Stimulated activated CD4-positive, alpha-beta T cell treated with anti-CD3 and anti-CD28 coated beads, Interleukin-12 subunit alpha, Interleukin-12 subunit beta, amount 100 ng/mL, for 4 hours (primary cell): ENCODE measurements at regions not wholly inside any gene's neighbourhood (a gene's known extent, or its start where the extent isn't known, plus 50 kb on each side); places are given as distances from the start of the nearest gene placed in this dataset.
"Not testable (repeated sequence)": the region's sequence is repeated elsewhere in the genome, so short reads cannot be mapped to it uniquely, and the experiment has no call there.

Experiments
- DNase-seq: peaks from one replicate; pipeline ENCODE4 v3.0.0-alpha.2; 2020

GRCh38 chrX:39244147-39244546 lies 442.9 kb downstream of the MID1IP1 start:
- DNase-seq: no peak

DNA sequence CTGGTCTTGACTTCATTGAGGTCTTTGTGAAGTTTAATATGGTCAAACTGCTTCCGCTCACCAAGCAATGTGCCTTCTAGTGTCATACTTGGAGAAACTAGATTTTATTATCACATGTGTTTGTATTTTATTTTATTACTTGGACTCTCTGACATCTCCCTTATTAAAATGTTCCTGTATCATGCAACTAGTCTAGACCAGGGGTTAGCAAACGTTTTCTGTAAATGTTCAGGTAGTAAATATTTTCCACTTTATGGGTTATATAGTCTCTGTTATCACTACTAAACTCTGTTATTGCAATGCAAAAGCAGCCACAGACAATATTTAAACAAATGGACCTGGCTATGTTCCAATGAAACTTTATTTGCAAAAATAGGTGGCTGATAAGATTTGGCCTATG lies 443.8 kb downstream of the MID1IP1 start:
- no peak for DNase-seq

DNA sequence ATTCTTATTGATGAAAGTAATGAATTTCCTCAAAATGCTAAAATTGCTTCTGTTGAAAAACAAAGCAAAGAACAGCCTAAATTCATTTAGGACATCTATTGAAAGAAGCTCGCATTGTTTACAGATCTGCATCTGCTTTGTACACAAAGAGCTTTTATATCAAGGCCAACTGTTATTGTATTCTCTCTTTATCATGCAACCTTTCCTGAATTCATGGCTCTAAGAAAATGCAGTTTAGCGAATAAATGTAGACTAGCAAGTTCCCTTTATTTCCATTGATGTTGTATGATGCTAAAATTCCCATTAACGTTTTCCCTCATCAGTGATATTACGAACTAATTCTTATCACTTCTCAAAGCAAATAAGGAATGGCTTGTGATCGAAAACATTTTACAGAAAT lies 446.3 kb downstream of the MID1IP1 start:
- no peak for DNase-seq

GRCh38 chrX:39248330-39248729 lies 447.1 kb downstream of the MID1IP1 start:
- DNase-seq: no peak

DNA sequence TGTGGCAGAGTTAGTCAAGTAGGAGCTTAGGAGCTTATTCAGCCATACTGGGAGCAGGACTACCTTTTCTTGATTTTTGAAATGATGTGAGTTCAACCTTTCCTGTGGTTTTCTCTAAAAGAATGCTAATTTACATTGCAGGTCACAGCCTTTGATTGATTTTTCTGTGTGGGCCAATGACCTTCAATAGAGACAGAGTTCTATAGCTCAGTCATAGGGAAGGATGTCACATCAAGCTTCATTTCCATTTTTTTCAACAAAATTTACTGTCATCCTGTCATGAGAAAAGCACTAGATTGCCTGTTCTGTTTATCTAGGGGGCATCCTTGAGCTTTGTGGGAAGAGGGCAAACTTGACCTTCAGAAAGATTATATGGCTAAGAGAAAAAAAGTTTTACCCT lies 448.7 kb downstream of the MID1IP1 start:
- DNase-seq: no peak

- DNase-seq: no peak
Observed at GRCh38 chrX:39251995-39252394, 450.7 kb downstream of the MID1IP1 start.

GRCh38 chrX:39253551-39253950 lies 452.3 kb downstream of the MID1IP1 start:
- no peak for DNase-seq

GRCh38 chrX:39258331-39258730 lies 457.1 kb downstream of the MID1IP1 start:
- DNase-seq: no peak

DNA sequence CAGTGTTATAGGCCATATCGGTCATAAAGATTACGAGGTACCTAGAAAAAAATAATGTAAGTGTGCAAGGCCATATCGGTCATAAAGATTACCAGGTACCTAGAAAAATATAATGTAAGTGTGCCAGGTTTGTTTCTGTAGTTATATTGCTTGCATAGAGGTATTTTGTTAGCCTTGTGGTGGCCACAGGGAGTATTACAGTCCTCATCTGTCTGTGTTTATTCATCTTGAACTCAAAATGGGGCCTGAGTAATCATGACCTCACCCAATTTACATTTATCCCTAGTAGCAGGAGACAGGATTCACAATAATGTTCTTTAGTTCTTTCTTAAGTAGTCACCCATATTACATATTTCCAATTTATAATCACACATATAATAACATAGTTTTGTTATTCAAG lies 459.7 kb downstream of the MID1IP1 start:
- DNase-seq: no peak

DNA sequence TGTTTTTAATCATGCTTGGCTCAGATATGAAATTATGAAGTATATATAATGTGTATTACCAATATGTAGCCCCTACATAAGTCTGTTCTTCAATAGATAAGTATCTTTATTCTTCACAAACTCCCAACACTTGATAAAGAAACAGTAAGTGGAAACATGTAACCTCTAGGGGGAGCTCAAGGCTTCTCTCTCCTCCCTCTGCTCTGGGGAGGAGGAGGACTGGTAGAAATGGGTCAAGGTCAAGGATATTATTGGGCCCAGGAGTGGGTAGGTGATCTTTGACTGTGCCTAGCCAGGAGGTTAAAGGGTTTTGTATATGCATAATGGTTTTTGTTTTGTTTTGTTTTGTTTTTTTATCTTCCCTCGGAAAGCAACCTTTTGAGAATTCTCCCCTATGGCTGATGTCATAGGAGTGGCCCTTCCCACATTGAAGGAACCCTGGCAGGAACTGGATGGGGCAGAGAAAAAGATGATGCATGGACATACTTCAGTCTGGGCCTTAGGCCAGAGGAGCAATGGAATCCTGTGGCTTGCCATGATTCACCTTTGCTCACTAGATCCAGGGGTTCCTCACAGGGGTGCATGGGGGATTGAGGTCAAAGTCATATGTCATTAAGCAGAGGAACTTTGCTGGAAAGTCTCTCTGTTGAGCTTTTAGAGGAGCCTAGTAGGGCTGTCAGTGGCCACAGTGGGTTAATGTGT lies 460.3 kb downstream of the MID1IP1 start:
- no peak for DNase-seq

DNA sequence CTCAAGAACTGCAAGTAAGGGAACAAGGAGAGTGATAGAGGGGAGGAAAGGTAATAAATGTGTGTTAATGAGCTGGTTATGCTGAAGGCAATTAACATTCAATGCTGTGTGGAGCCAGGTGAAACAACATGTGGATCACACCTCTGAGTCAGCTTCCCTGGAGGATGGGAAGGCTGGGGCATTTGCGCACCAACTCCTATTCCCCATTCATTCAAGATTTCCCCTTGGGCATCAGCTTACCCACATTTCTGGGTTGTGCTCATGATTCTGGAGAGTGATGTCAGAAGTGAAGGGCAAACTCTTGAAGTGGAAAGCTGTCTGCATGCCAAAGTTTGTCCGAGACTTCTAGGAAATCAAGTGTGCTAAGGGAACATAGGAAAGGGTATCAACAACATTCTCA lies 461.4 kb downstream of the MID1IP1 start:
- DNase-seq: no peak

DNA sequence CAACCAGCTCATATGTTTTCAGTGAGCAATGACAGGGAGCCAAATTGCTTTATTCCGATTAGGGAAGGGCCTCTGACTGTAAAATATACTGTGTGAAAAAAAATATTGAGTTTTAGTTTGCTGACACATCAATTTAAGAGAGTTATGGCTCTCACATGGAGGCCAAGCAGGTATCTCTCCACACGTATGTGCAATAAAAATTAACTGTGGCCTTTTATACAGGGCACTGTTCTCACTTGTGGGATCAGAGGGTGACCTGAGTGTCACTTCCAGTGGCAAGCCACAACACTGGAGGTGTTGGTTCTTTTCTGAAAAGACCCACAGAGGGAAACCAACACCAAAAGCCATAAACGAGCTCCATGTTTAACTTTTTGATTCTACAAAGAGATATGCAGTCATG lies 462.8 kb downstream of the MID1IP1 start:
- DNase-seq: no peak

DNA sequence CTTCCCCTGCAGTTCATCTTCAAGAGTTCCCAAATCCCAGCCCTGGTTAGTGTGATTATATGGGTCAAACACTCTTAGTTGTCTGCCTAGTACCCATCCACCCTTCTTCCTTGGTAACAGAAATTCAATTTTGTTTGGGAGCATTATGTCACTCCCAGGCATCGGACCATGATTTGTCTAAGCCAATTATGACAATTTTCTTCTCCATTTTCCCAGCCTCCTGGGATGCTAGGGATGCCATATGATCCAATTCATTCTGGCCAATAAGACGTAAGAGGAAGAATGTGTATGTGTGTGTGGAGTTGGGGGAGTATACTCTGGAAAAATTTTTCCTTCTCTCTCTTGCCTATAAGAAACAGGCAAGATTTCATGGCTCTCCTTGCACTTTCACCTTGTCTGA lies 465.9 kb downstream of the MID1IP1 start:
- DNase-seq: no peak

DNA sequence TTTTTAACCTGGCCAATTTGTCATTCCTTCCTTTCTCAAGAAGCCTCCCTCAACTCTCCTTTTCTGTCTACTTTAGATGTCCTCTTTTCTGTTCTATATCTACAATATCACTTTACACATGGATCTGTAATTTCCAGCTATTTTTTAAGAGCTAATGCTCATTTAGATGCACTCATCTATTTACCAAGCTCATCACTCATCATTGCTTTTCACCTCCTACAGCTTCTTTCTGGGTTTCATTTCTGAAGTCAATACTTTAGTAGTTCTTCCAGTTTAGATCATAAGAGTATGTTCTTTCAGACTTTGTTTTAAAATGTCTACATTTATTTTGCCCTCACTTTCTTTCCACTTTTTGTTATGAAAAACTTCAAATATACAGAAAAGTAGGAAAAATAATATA lies 466.9 kb downstream of the MID1IP1 start:
- no peak for DNase-seq

- no peak for DNase-seq
Observed at GRCh38 chrX:39275500-39276068, 474.3 kb downstream of the MID1IP1 start.

- not testable (repeated sequence) for DNase-seq
Observed at GRCh38 chrX:39277685-39278390, 476.6 kb downstream of the MID1IP1 start.

- DNase-seq: no peak
Observed at GRCh38 chrX:39283239-39283638, 482.0 kb downstream of the MID1IP1 start.

GRCh38 chrX:39288592-39288991 lies 487.3 kb downstream of the MID1IP1 start:
- DNase-seq: no peak

DNA sequence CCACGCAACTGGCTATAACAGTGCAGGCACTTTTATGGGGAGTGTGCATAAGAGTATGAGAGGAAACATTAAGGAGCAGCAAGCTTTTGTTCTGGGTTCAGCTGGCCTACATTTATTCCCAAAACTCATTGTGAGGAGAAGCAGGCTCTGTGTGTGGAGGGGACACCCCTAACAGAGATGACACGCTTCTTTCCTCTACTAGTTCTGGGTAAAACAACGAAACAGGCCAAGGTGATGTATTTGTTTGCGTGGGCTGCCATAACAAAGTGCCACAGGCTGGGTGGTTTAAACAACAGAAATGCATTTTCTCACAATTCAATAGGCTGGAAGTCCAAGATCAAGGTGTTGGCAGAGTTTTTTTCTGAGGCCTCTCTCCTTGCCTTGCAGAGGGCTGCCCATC lies 488.6 kb downstream of the MID1IP1 start:
- DNase-seq: no peak

DNA sequence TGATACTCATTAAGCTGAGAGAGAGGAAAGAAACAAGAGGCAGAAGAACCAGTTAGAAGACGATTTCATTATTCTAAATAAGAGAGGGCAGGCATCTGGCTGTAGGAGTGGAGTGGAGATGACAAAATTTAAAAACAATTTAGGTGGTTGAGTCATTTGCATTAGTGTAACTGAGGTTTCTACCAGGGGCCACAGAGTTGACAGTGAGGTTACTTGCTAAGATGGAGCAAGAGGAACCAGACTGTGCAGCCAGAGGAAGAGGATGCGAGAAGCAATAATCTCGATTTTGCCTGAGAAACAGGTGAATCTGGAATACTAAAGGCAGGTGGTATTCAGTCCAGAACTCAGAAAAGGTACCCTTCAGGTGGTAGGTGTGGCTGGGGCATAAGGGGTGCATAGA lies 491.9 kb downstream of the MID1IP1 start:
- DNase-seq: no peak

- no peak for DNase-seq
Observed at GRCh38 chrX:39296472-39296871, 495.2 kb downstream of the MID1IP1 start.

DNA sequence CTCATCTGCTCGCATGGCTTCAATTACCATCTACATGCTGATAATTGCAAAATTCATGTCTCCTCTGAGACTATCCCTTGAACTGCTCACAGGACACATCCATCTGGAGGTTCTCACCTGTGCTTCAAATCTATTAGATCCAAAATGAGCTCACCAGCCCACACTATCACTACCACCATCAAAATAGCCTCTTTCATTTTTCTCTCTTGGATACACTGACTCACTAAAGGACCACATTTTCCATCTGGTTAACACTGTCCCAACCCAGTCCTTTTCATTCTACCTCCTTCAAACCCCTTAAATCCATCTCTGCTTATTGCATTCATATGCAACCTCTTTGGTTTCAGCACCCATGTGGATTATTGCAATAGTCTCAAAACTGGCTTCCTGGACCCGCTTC lies 497.6 kb downstream of the MID1IP1 start:
- no peak for DNase-seq

GRCh38 chrX:39299615-39300014 lies 498.4 kb downstream of the MID1IP1 start:
- no peak for DNase-seq

DNA sequence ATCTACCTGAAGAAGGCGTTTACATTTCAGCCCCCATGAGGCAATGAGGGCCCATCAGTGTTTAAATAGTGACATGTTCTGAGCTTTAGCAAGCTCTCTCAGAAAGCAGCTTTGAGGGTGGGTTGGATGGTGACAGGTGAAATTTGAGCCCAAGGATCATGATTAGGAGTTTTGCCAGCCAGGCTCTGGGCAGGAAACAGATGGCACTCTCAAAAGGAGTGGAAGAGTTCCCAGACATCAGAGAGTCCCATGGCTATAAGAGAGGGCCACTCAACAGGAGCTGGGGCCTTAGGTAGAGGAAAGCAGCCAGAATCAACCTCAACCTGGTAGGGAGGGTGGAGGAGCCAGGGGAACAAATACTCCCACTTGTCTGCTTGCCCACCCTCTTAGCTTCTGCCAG lies 499.8 kb downstream of the MID1IP1 start:
- no peak for DNase-seq

DNA sequence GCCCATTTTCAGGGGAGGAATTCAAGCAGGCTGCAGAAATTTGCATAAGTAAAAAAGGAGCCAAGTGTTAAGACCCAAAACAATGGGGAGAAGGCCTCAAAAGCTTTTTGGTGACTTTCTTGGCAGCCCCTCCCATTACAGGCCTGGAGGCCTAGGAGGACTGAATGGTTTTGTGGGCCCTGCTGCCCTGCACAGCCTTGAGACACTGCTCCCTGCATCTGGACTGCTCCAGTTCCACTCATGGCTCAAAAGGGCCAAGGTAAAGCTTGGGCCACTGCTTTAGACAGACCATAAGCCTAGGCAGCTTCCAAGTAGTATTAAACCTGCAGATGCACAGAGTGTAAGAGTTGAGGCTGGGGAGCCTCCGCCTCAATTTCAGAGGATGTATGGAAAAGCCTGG lies 501.6 kb downstream of the MID1IP1 start:
- no peak for DNase-seq
